ENCODE measurements at regions not wholly inside any gene's neighbourhood (a gene's known extent, or its start where the extent isn't known, plus 50 kb on each side); places are given as distances from the start of the nearest gene placed in this dataset.

DNA sequence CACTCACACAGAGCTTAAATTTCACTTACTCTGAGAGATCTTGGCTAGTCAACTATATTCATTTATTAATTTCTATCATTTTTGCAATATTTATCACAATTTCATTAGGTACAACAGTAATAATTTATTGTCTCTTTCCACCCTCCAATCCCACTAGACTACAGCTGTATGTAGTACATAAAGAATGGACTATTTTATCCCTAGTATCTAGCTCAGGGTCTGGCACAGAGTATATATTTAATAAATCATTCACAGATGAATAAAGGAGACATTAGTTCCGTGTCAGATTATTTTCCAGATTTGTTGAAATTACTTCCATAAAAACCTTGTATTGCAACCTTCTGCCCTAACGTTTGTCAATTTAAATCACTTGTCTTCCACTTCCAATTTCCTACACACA is 1781.1 kb upstream of the SEL1L start:
- TF ChIP-seq, protein P1, sequence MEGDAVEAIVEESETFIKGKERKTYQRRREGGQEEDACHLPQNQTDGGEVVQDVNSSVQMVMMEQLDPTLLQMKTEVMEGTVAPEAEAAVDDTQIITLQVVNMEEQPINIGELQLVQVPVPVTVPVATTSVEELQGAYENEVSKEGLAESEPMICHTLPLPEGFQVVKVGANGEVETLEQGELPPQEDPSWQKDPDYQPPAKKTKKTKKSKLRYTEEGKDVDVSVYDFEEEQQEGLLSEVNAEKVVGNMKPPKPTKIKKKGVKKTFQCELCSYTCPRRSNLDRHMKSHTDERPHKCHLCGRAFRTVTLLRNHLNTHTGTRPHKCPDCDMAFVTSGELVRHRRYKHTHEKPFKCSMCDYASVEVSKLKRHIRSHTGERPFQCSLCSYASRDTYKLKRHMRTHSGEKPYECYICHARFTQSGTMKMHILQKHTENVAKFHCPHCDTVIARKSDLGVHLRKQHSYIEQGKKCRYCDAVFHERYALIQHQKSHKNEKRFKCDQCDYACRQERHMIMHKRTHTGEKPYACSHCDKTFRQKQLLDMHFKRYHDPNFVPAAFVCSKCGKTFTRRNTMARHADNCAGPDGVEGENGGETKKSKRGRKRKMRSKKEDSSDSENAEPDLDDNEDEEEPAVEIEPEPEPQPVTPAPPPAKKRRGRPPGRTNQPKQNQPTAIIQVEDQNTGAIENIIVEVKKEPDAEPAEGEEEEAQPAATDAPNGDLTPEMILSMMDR (IDR thresholded peaks at IDR 0.05): no peak
- TF ChIP-seq POLR2A (IDR thresholded peaks at IDR 0.05): no peak
